Keratinocyte (primary cell): ENCODE measurements at regions not wholly inside any gene's neighbourhood (a gene's known extent, or its start where the extent isn't known, plus 50 kb on each side); places are given as distances from the start of the nearest gene placed in this dataset.

Source experiments
- DNase-seq: peaks from one replicate; pipeline ENCODE4 v3.0.0-alpha.2; 2011; ENCODE audit warnings: low read depth, missing footprints, low spot score
- FAIRE-seq: peaks from 2 replicates; lab custom pipeline; 2011; peaks lifted over from hg19 to GRCh38; lab: Jason Lieb, UNC
- H2AFZ ChIP-seq: 2 replicates; pipeline ENCODE4 v1.6.0; 2012; ENCODE audit warnings: low read length, control low read depth, inconsistent platforms; ENCODE audit not compliant: control insufficient read depth
- H3K27ac ChIP-seq: 2 replicates; pipeline ENCODE4 v1.5.1; 2011; ENCODE audit warnings: low read length; ENCODE audit not compliant: control insufficient read depth, insufficient read depth
- H3K27me3 ChIP-seq: 3 replicates; pipeline ENCODE4 v1.6.0; 2011; ENCODE audit warnings: low read length; ENCODE audit not compliant: control insufficient read depth, insufficient read depth; ENCODE audit errors: extremely low read depth
- H3K36me3 ChIP-seq, 2 experiments: 2 replicates in 1 of 2; 3 replicates in 1 of 2; pipeline ENCODE4 v1.5.1; 2011; ENCODE audit warnings: low read length in 2 of 2, mild to moderate bottlenecking in 1 of 2; ENCODE audit not compliant: control insufficient read depth in 2 of 2, insufficient read depth in 2 of 2; ENCODE audit errors: extremely low read depth in 1 of 2
- H3K4me1 ChIP-seq: 3 replicates; pipeline ENCODE4 v1.5.1; 2011; ENCODE audit warnings: low read length; ENCODE audit not compliant: control insufficient read depth, insufficient read depth; ENCODE audit errors: extremely low read depth
- H3K4me2 ChIP-seq: 3 replicates; pipeline ENCODE4 v1.6.0; 2011; ENCODE audit warnings: low read depth, low read length; ENCODE audit not compliant: control insufficient read depth, insufficient read depth; ENCODE audit errors: extremely low read depth
- H3K4me3 ChIP-seq, 3 experiments: fragments of 200-600 bp in 1 of 3; sonication (generic) in 1 of 3; 2 replicates in 2 of 3; 3 replicates in 1 of 3; pipeline ENCODE4 v1.5.1; 2011 to 2016; ENCODE audit warnings: low read length in 3 of 3, mild to moderate bottlenecking in 3 of 3, control low read depth in 2 of 3, inconsistent platforms in 1 of 3, low read depth in 1 of 3, mixed read lengths in 1 of 3, mixed run types in 1 of 3, moderate library complexity in 1 of 3; ENCODE audit not compliant: control insufficient read depth in 2 of 3, insufficient read depth in 2 of 3; ENCODE audit errors: extremely low read depth in 1 of 3
- H3K79me2 ChIP-seq: 2 replicates; pipeline ENCODE4 v1.6.0; 2012; ENCODE audit warnings: low read length; ENCODE audit not compliant: control insufficient read depth, insufficient read depth
- H3K9ac ChIP-seq: 3 replicates; pipeline ENCODE4 v1.6.0; 2011; ENCODE audit warnings: low read length; ENCODE audit not compliant: control insufficient read depth, insufficient read depth; ENCODE audit errors: extremely low read depth
- H3K9me1 ChIP-seq: 3 replicates; pipeline ENCODE4 v1.6.0; 2011; ENCODE audit warnings: low read length; ENCODE audit not compliant: control insufficient read depth, insufficient read depth; ENCODE audit errors: extremely low read depth
- H3K9me3 ChIP-seq: 2 replicates; pipeline ENCODE4 v1.5.1; 2012; ENCODE audit warnings: low read depth, low read length; ENCODE audit not compliant: control insufficient read depth
- H4K20me1 ChIP-seq: 3 replicates; pipeline ENCODE4 v1.6.0; 2011; ENCODE audit warnings: low read length; ENCODE audit not compliant: control insufficient read depth, insufficient read depth; ENCODE audit errors: extremely low read depth
- EZH2 ChIP-seq: IDR thresholded peaks from one replicate; pipeline ENCODE4 v1.6.1; 2012; ENCODE audit warnings: inconsistent platforms, mild to moderate bottlenecking, low read length, moderate library complexity
- dilution Hi-C: fragments of 300-500 bp; cut with MboI; formaldehyde crosslinking; loops from one replicate; pipeline ENCODE4 v1.7.0; 2020; ENCODE audit warnings: low sequenced_read_pairs; ENCODE audit not compliant: extremely low pct_ligation_motif_present
- TF ChIP-seq, protein P1 (sequence below), 3 experiments: IDR thresholded peaks in 1 of 3; conservative IDR thresholded peaks in 1 of 3; optimal IDR thresholded peaks in 1 of 3; 2 replicates in 2 of 3; 3 replicates in 1 of 3; pipeline versions ENCODE3 to v1.5.1; 2011; ENCODE audit warnings: low read length in 3 of 3, mild to moderate bottlenecking in 3 of 3, moderate library complexity in 2 of 3, control low read depth in 1 of 3, inconsistent platforms in 1 of 3; ENCODE audit not compliant: insufficient read depth in 2 of 3; ENCODE audit errors: extremely low read depth in 1 of 3

DNA sequence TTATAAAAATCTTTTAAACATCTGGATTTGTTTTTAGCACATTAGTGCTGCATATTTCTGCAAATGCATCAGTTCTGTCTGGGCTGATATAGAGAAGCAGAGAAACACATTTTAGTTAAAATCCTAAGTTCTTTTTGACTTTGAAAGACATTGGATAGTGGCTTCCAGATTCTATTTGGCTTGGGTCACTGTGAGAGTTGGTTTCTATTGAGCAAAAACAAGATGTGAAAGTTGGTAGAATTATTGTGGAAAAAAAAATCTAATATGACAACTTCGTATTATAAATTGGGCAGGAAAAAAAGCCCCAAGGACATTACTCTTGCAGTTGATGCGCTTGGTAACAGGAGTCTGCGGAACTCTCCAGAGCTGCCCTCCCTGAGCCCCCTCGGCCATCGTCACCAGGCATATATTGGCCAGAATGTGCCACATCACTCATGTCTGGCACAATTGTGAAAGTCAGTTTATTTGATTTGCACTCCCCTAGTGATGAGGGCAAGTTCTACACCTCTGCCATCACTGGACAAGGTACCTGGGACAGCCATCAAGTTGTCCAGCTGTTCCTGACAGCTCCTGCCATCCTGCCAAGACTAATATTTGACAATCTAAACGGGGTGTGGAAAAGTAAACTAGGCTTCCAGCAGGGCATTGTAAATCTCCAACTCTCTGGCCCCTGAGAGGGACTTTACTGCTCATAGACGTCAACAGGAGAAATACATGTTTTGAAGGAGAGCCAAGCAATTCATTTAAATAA, 334.5 kb downstream of the TENT4A start:
- Histone ChIP-seq H2AFZ (no peak overlapping the region), H3K4me1 (no peaks in the 10 kb centered on the region), H3K27me3 (no peaks in the 10 kb centered on the region), H3K9me1 (no peaks in the 10 kb centered on the region), H3K9me3 (no peaks in the 10 kb centered on the region), H3K79me2 (no peaks in the 10 kb centered on the region), H3K9ac (no peak overlapping the region), H3K36me3 (no peaks in the 10 kb centered on the region), H3K4me2 (no peak overlapping the region), H4K20me1 (no peaks in the 10 kb centered on the region), H3K27ac (no peak overlapping the region), H3K4me3 (no peak overlapping the region)
- no peak for FAIRE-seq
- no peak for DNase-seq
- no peak for TF ChIP-seq EZH2
- TF ChIP-seq, protein P1, sequence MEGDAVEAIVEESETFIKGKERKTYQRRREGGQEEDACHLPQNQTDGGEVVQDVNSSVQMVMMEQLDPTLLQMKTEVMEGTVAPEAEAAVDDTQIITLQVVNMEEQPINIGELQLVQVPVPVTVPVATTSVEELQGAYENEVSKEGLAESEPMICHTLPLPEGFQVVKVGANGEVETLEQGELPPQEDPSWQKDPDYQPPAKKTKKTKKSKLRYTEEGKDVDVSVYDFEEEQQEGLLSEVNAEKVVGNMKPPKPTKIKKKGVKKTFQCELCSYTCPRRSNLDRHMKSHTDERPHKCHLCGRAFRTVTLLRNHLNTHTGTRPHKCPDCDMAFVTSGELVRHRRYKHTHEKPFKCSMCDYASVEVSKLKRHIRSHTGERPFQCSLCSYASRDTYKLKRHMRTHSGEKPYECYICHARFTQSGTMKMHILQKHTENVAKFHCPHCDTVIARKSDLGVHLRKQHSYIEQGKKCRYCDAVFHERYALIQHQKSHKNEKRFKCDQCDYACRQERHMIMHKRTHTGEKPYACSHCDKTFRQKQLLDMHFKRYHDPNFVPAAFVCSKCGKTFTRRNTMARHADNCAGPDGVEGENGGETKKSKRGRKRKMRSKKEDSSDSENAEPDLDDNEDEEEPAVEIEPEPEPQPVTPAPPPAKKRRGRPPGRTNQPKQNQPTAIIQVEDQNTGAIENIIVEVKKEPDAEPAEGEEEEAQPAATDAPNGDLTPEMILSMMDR (optimal IDR thresholded peaks at IDR 0.05 in 1 of 3, IDR thresholded peaks at IDR 0.05 in 1 of 3, conservative IDR thresholded peaks at IDR 0.05 in 1 of 3; ENCODE audit: extremely low read depth in 1 of 3, insufficient read depth in 2 of 3, low read length in 3 of 3) = no peak
- dilution Hi-C loops = no loop called here

DNA sequence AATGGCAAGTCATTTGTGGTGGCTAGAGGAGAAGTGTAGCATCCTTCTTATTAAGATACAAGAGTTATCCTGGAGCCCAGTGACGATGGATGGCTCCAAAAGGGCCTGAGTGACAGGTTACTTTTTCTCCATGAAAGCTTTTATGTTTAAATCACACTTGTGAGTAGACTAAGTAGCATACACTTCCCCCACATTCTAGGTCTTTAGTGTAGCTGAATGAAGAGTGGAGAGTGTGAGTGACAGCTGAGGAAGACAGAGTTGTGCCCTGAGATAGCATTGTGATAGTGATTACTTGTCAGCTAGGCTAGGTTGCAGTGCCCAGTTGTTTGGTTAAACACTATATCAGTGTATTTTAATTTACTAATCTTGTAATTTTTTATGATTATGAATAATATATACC, 337.8 kb downstream of the TENT4A start:
- Histone ChIP-seq H3K9ac (no peak overlapping the region), H3K4me2 (no peak overlapping the region), H2AFZ (no peak overlapping the region), H3K27ac (no peak overlapping the region), H3K36me3 (no peaks in the 10 kb centered on the region), H3K9me3 (no peaks in the 10 kb centered on the region), H3K27me3 (no peaks in the 10 kb centered on the region), H3K9me1 (no peaks in the 10 kb centered on the region), H4K20me1 (no peaks in the 10 kb centered on the region), H3K79me2 (no peaks in the 10 kb centered on the region), H3K4me1 (no peaks in the 10 kb centered on the region), H3K4me3 (no peak overlapping the region)
- dilution Hi-C loops = no loop called here
- no peak for FAIRE-seq
- no peak for DNase-seq
- TF ChIP-seq, protein P1 (optimal IDR thresholded peaks at IDR 0.05 in 1 of 3, IDR thresholded peaks at IDR 0.05 in 1 of 3, conservative IDR thresholded peaks at IDR 0.05 in 1 of 3; ENCODE audit: extremely low read depth in 1 of 3, insufficient read depth in 2 of 3, low read length in 3 of 3) = no peak
- TF ChIP-seq EZH2 = no peak
